ENCODE measurements at regions not wholly inside any gene's neighbourhood (a gene's known extent, or its start where the extent isn't known, plus 50 kb on each side); places are given as distances from the start of the nearest gene placed in this dataset.

- Histone ChIP-seq H3K27ac (no peak overlapping the region), H3K27me3 (no peaks in the 10 kb centered on the region), H3K9me3 (no peaks in the 10 kb centered on the region), H3K4me3 (no peak overlapping the region), H3K36me3 (no peaks in the 10 kb centered on the region), H3K4me1 (no peaks in the 10 kb centered on the region)
- DNase-seq = no peak
- no peak for TF ChIP-seq POLR2A (IDR thresholded peaks at IDR 0.05)
- TF ChIP-seq, protein P1, sequence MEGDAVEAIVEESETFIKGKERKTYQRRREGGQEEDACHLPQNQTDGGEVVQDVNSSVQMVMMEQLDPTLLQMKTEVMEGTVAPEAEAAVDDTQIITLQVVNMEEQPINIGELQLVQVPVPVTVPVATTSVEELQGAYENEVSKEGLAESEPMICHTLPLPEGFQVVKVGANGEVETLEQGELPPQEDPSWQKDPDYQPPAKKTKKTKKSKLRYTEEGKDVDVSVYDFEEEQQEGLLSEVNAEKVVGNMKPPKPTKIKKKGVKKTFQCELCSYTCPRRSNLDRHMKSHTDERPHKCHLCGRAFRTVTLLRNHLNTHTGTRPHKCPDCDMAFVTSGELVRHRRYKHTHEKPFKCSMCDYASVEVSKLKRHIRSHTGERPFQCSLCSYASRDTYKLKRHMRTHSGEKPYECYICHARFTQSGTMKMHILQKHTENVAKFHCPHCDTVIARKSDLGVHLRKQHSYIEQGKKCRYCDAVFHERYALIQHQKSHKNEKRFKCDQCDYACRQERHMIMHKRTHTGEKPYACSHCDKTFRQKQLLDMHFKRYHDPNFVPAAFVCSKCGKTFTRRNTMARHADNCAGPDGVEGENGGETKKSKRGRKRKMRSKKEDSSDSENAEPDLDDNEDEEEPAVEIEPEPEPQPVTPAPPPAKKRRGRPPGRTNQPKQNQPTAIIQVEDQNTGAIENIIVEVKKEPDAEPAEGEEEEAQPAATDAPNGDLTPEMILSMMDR (IDR thresholded peaks at IDR 0.05) = no peak
Measured at GRCh38 chr1:242585616-242586359, 61.3 kb upstream of the PLD5 start.

DNA sequence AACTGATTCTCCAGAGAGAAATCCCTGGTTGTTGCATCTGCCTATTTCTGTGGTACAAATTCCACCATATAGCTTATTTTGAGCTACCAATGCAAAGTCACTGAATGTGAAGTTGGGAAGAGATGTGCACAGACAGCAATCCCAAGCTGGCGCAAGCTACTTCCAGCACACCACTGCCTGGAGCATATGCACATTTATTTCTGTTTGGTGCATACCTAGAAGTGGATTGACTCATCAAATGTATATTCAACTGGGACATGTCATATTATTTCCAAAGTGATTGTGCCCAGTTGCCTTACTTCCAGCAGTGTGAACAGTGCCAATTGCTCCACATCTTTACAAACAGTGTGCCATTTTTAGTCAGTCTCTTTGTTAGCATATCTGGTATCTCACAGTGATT, 58.2 kb upstream of the PLD5 start:
- no peak for DNase-seq
- H3K27me3 ChIP-seq = no peaks in the 10 kb centered on the region
- TF ChIP-seq, protein P1 (IDR thresholded peaks at IDR 0.05) = no peak
- TF ChIP-seq POLR2A (IDR thresholded peaks at IDR 0.05) = no peak

GRCh38 chr1:242579528-242580235, 55.2 kb upstream of the PLD5 start:
- H3K27ac ChIP-seq = no peak overlapping the region

More for the DNA sequence above, 58.2 kb upstream of the PLD5 start:
- Histone ChIP-seq H3K4me3 (no peak overlapping the region), H3K9me3 (no peaks in the 10 kb centered on the region), H3K36me3 (no peaks in the 10 kb centered on the region), H3K4me1 (no peaks in the 10 kb centered on the region), H3K27ac (no peak overlapping the region)

More at GRCh38 chr1:242579528-242580235, 55.2 kb upstream of the PLD5 start:
- Histone ChIP-seq H3K27me3 (no peaks in the 10 kb centered on the region), H3K9me3 (no peaks in the 10 kb centered on the region), H3K4me1 (no peaks in the 10 kb centered on the region), H3K36me3 (no peaks in the 10 kb centered on the region), H3K4me3 (no peak overlapping the region)
- DNase-seq = no peak
- no peak for TF ChIP-seq POLR2A (IDR thresholded peaks at IDR 0.05)
- TF ChIP-seq, protein P1 (IDR thresholded peaks at IDR 0.05) = no peak

Small RNAs in the stretch of these regions (small RNA-seq; reads per million reads assigned to genes)
- gene AL603825.1 = 0 reads per million in 2 donors

Measured in Peyer's patch (tissue), 4 donors.